KMS-11 (cell line): ENCODE measurements at regions not wholly inside any gene's neighbourhood (a gene's known extent, or its start where the extent isn't known, plus 50 kb on each side); places are given as distances from the start of the nearest gene placed in this dataset.

Source experiments
- H2AFZ ChIP-seq: fragments of 200-600 bp; sonication (generic); 2 replicates; pipeline ENCODE4 v1.6.1; 2016; ENCODE audit warnings: antibody characterized with exemption, mixed run types, low read depth
- H3K27ac ChIP-seq: fragments of 200-600 bp; sonication (generic); 2 replicates; pipeline ENCODE4 v1.6.1; 2016; ENCODE audit warnings: mild to moderate bottlenecking, mixed run types
- H3K27me3 ChIP-seq: fragments of 200-600 bp; sonication (generic); 2 replicates; pipeline ENCODE4 v1.6.1; 2017; ENCODE audit warnings: mild to moderate bottlenecking, low read depth, mixed run types, moderate library complexity; ENCODE audit not compliant: insufficient read depth
- H3K36me3 ChIP-seq: fragments of 200-600 bp; sonication (generic); 2 replicates; pipeline ENCODE4 v1.6.1; 2017; ENCODE audit warnings: mild to moderate bottlenecking, mixed run types; ENCODE audit not compliant: insufficient read depth
- H3K4me1 ChIP-seq: fragments of 200-600 bp; sonication (generic); 2 replicates; pipeline ENCODE4 v1.6.1; 2016; ENCODE audit warnings: mild to moderate bottlenecking, low read depth, mixed run types; ENCODE audit not compliant: poor library complexity, severe bottlenecking
- H3K4me2 ChIP-seq: fragments of 200-600 bp; sonication (generic); 2 replicates; pipeline ENCODE4 v1.7.0; 2016; ENCODE audit warnings: mild to moderate bottlenecking, mixed run types
- H3K4me3 ChIP-seq: fragments of 200-600 bp; sonication (generic); IDR thresholded peaks from 2 replicates; pipeline ENCODE4 v1.6.1; 2017; ENCODE audit warnings: low read depth, low read length, mixed read lengths; ENCODE audit not compliant: insufficient read depth
- H3K79me2 ChIP-seq: fragments of 200-600 bp; sonication (generic); 2 replicates; pipeline ENCODE4 v1.6.1; 2016; ENCODE audit warnings: low read depth, mixed run types; ENCODE audit not compliant: insufficient read depth
- H3K9ac ChIP-seq: fragments of 200-600 bp; sonication (generic); 2 replicates; pipeline ENCODE4 v1.6.1; 2016; ENCODE audit warnings: mild to moderate bottlenecking, mixed run types
- H4K20me1 ChIP-seq: fragments of 200-600 bp; sonication (generic); 2 replicates; pipeline ENCODE4 v1.6.1; 2016; ENCODE audit warnings: mild to moderate bottlenecking, mixed run types; ENCODE audit not compliant: insufficient read depth
- TF ChIP-seq, protein P1 (sequence below): fragments of 200-600 bp; sonication (generic); conservative IDR thresholded peaks from 2 replicates; pipeline ENCODE4 v1.6.1; 2017; ENCODE audit warnings: low read depth, mild to moderate bottlenecking, antibody characterized with exemption, low read length, moderate library complexity, mixed read lengths

DNA sequence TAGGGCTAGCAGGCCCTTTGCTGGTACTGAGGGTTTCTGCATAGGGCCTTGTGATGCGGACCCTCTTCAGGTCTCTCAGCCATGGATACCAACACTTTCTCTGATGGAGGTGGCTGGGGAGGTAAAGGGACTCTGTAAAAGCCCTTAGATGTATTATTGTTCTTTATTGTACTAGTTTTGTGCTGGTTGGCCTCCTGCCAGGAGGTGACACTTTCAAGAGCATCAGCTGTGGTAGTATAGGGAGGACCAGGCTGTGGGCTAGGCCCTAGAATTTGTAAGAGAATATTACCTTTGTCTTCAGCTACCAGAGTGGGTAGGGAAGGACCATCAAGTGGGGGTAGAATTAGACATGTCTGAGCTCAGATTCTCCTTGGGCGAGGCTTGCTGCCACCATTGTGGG lies 936.3 kb downstream of the CENPC start:
- TF ChIP-seq, protein P1, sequence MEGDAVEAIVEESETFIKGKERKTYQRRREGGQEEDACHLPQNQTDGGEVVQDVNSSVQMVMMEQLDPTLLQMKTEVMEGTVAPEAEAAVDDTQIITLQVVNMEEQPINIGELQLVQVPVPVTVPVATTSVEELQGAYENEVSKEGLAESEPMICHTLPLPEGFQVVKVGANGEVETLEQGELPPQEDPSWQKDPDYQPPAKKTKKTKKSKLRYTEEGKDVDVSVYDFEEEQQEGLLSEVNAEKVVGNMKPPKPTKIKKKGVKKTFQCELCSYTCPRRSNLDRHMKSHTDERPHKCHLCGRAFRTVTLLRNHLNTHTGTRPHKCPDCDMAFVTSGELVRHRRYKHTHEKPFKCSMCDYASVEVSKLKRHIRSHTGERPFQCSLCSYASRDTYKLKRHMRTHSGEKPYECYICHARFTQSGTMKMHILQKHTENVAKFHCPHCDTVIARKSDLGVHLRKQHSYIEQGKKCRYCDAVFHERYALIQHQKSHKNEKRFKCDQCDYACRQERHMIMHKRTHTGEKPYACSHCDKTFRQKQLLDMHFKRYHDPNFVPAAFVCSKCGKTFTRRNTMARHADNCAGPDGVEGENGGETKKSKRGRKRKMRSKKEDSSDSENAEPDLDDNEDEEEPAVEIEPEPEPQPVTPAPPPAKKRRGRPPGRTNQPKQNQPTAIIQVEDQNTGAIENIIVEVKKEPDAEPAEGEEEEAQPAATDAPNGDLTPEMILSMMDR = no peak
- Histone ChIP-seq H3K4me3 (no peak overlapping the region), H2AFZ (no peak overlapping the region), H3K27ac (no peak overlapping the region), H4K20me1 (no peaks in the 10 kb centered on the region), H3K79me2 (no peaks in the 10 kb centered on the region), H3K4me2 (no peak overlapping the region), H3K9ac (no peak overlapping the region), H3K36me3 (no peaks in the 10 kb centered on the region), H3K27me3 (no peaks in the 10 kb centered on the region), H3K4me1 (no peaks in the 10 kb centered on the region)

GRCh38 chr4:66606908-66607307 lies 936.6 kb upstream of the EPHA5 start:
- Histone ChIP-seq H3K4me1 (no peaks in the 10 kb centered on the region), H3K36me3 (no peaks in the 10 kb centered on the region), H3K27me3 (no peaks in the 10 kb centered on the region), H4K20me1 (no peaks in the 10 kb centered on the region), H3K27ac (no peak overlapping the region), H3K9ac (no peak overlapping the region), H2AFZ (no peak overlapping the region), H3K4me3 (no peak overlapping the region), H3K4me2 (no peak overlapping the region), H3K79me2 (no peaks in the 10 kb centered on the region)
- TF ChIP-seq, protein P1 = no peak

DNA sequence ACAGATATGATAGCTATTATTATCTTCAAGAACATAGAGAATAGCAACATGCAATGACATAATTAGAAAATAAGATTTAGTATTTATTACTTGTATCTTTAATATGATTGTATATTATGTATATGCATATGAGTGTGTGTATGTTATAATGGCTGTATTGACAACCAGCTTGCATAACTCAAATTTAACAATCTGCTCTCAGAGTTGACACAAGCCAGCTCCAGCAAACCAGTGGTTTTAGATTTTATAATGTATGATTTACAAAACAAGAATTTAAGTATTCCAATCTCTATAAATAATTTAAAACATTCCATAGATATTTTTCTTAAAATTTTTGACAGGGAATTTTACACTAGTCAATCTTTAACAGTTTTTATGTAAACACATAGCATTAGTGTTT lies 935.9 kb upstream of the EPHA5 start:
- TF ChIP-seq, protein P1 = no peak
- H3K27ac ChIP-seq = no peak overlapping the region
- H3K4me2 ChIP-seq = no peak overlapping the region
- no peaks in the 10 kb centered on the region for H3K36me3 ChIP-seq
- H3K9ac ChIP-seq = no peak overlapping the region
- no peak overlapping the region for H3K4me3 ChIP-seq
- no peaks in the 10 kb centered on the region for H3K4me1 ChIP-seq
- H4K20me1 ChIP-seq = no peaks in the 10 kb centered on the region
- H2AFZ ChIP-seq = no peak overlapping the region
- no peaks in the 10 kb centered on the region for H3K27me3 ChIP-seq
- no peaks in the 10 kb centered on the region for H3K79me2 ChIP-seq

GRCh38 chr4:66604192-66604591 lies 933.9 kb upstream of the EPHA5 start:
- Histone ChIP-seq H3K36me3 (no peaks in the 10 kb centered on the region), H3K79me2 (no peaks in the 10 kb centered on the region), H3K9ac (no peak overlapping the region), H3K4me3 (no peak overlapping the region), H4K20me1 (no peaks in the 10 kb centered on the region), H3K4me2 (no peak overlapping the region), H2AFZ (no peak overlapping the region), H3K27ac (no peak overlapping the region), H3K27me3 (no peaks in the 10 kb centered on the region), H3K4me1 (no peaks in the 10 kb centered on the region)
- TF ChIP-seq, protein P1 = no peak
